Superior temporal gyrus (tissue), 1 donor: ENCODE measurements at regions not wholly inside any gene's neighbourhood (a gene's known extent, or its start where the extent isn't known, plus 50 kb on each side); places are given as distances from the start of the nearest gene placed in this dataset.

ENCODE experiments used
- DNase-seq: peaks from one replicate; pipeline ENCODE4 v3.0.0-alpha.2; 2016; ENCODE audit errors: extremely low spot score

GRCh38 chr2:45070113-45070652 is 60.9 kb upstream of the SIX2 start:
- no peak for DNase-seq

- no peak for DNase-seq
Measured at GRCh38 chr2:45069684-45070083, 60.4 kb upstream of the SIX2 start.

- no peak for DNase-seq
Measured at GRCh38 chr2:45068571-45069140, 59.4 kb upstream of the SIX2 start.

- DNase-seq, result no peak
Measured at GRCh38 chr2:45067859-45068570, 58.8 kb upstream of the SIX2 start.
